ENCODE measurements at regions not wholly inside any gene's neighbourhood (a gene's known extent, or its start where the extent isn't known, plus 50 kb on each side); places are given as distances from the start of the nearest gene placed in this dataset.
"Not testable (repeated sequence)": the region's sequence is repeated elsewhere in the genome, so short reads cannot be mapped to it uniquely, and the experiment has no call there.

DNA sequence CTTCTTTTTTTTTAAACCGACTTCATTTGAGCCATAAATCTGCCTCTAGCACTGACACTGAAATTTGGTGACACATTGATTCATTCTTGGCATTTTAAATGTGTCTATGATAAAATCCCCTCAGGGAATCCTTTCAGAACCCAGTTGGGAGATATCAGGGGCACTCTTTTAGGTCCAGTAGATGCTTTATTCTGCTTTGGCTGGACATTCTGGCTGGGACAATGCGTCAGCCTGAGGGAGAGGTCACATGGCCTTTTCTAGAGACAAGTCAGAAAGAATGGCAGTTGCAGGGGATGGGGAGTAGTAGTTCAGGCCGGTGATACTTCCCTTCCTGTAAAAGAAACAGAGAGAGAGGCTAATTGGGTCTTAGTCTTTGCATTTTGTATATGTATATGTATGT is 63.1 kb downstream of the TRIM43 start:
- not testable (repeated sequence) for H3K9me3 ChIP-seq (ENCODE audit: control insufficient read depth, insufficient read depth, low read length); H3K4me1 ChIP-seq (ENCODE audit: control insufficient read depth, insufficient read depth, low read length); H3K9ac ChIP-seq (ENCODE audit: low read depth, low read length); H3K4me3 ChIP-seq (ENCODE audit: low read depth, low read length); H3K36me3 ChIP-seq (ENCODE audit: control insufficient read depth, insufficient read depth, low read length); H3K27me3 ChIP-seq (ENCODE audit: control insufficient read depth, insufficient read depth, low read length); H3K27ac ChIP-seq (ENCODE audit: low read depth, low read length)

DNA sequence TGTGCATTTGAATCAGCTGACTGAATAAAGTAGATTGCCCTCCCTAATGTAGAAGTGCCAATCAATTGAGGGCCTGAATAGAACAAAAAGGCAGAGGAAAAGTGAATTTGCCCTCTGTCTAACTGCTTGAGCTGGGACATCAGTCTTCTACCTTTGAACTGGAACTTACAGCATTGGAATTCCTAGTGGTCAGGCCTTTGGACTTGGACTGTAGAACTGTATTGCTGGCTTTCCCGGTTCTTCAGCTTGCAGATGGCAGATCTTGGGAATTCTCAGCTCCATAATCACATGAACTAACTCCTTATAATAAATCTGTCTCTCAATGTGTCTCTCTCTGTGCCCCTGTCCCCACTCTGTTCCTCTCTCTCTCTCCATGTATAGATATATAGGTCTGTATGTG is 64.8 kb downstream of the TRIM43 start:
- H3K9ac ChIP-seq (ENCODE audit: low read depth, low read length); H3K27me3 ChIP-seq (ENCODE audit: control insufficient read depth, insufficient read depth, low read length); H3K4me1 ChIP-seq (ENCODE audit: control insufficient read depth, insufficient read depth, low read length); H3K4me3 ChIP-seq (ENCODE audit: low read depth, low read length); H3K9me3 ChIP-seq (ENCODE audit: control insufficient read depth, insufficient read depth, low read length); H3K27ac ChIP-seq (ENCODE audit: low read depth, low read length); H3K36me3 ChIP-seq (ENCODE audit: control insufficient read depth, insufficient read depth, low read length): not testable (repeated sequence)

DNA sequence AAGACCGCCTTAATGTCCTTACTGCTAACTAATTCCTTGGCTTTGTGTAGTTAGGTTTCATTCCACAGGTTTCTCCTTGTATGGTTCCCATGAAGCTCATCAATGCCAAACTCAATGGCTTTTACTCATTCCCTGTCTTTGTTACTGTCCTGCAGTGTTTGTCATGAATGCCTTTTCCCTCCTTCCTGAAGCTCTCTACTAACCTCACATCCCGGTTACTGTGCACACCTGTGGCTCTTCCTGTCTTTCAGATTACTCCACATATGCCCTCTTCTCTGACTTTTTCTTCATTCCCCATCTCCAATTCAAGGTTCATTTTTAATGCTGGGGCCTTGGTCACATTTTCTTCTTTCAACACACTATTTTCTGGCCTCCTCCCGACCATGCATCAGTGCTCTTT is 66.1 kb downstream of the TRIM43 start:
- not testable (repeated sequence) for H3K9ac ChIP-seq (ENCODE audit: low read depth, low read length); H3K4me3 ChIP-seq (ENCODE audit: low read depth, low read length); H3K27ac ChIP-seq (ENCODE audit: low read depth, low read length); H3K9me3 ChIP-seq (ENCODE audit: control insufficient read depth, insufficient read depth, low read length); H3K4me1 ChIP-seq (ENCODE audit: control insufficient read depth, insufficient read depth, low read length); H3K27me3 ChIP-seq (ENCODE audit: control insufficient read depth, insufficient read depth, low read length); H3K36me3 ChIP-seq (ENCODE audit: control insufficient read depth, insufficient read depth, low read length)

DNA sequence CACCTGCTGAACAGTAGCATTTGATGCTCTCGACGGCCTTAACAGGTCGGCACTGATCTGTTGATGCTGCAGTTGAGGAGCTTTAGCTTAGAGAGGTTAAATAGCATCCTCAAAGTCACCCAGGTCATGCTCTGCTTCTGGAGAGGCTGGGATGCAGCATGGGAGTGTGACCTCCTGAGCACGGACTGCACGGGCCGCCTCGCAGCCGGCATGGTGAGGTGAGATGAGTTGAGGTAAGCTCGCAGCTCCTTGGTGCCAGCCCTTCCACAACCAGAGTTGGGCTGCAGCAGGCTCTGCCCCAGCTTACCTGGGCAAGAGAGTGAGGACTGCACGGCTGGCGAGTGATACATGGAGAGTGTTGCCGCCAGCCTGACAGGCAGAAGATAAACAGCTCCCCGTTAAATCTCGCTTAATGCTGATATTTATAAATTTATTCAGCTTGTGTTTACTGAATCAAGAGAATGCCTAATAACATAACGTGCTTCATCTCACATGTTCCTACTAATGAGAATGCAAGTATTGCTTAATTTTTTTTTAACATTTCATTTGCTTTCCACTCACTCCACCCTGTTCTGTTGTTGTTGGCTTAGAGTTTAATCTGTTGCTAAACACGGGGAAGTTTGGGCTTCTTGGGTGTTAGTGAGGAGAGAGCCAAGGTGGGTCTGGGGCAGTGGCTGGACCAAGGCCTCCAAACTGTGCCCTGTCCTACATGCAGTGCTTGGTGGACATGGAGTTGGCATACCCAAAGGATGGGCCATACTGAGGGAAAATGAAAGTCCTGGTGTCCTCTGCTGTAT is 69.2 kb downstream of the TRIM43 start:
- H3K4me3 ChIP-seq (ENCODE audit: low read depth, low read length); H3K9me3 ChIP-seq (ENCODE audit: control insufficient read depth, insufficient read depth, low read length); H3K4me1 ChIP-seq (ENCODE audit: control insufficient read depth, insufficient read depth, low read length); H3K36me3 ChIP-seq (ENCODE audit: control insufficient read depth, insufficient read depth, low read length); H3K27ac ChIP-seq (ENCODE audit: low read depth, low read length); H3K9ac ChIP-seq (ENCODE audit: low read depth, low read length); H3K27me3 ChIP-seq (ENCODE audit: control insufficient read depth, insufficient read depth, low read length): not testable (repeated sequence)

DNA sequence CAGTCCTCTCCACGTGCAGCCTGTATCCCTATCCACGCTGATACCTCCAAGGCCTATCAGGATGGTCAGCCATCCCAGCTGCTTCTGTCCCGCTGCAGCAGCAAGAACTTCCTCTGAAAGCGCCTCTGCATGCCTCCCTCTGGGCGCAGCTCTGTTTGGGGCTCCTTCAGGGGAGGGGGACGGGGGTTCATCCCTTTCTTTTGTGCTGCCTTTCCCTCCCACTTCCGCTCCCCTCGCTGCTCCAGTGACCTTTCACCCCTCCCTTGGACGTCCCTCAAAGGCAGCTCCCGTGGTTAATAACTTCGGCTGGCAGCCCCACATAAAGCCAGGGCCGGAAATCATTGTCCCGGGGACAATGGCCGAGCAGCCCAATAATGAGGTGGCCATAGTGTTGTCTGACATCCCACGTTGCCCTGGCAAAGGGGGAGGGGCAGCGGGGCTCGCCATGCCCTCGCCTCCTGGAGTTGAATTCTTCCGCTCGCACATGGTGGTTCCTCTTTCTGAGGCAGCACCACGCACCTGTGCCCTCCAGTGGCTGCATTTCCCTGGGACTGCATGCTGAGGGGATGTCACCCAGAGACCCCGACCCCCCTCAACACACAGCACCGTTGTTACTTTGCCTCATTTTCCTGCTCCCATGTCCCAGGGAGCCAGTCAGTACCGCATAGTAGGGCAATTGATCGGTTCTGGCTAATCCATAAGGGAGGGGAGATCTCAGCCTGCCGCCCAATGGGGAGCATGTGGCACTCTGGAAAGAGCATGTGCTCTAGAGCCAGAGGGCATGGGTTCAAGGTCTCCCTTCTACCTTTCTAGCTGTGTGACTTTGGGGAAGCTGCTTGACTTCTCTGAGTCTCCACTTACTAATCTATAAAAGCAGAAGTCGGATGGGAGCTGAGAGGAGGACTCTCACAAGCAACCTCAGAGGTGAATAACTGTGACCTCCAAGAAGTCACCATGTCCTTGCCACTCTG is 72.0 kb downstream of the TRIM43 start:
- H3K27ac ChIP-seq (ENCODE audit: low read depth, low read length); H3K36me3 ChIP-seq (ENCODE audit: control insufficient read depth, insufficient read depth, low read length); H3K4me1 ChIP-seq (ENCODE audit: control insufficient read depth, insufficient read depth, low read length); H3K27me3 ChIP-seq (ENCODE audit: control insufficient read depth, insufficient read depth, low read length); H3K4me3 ChIP-seq (ENCODE audit: low read depth, low read length); H3K9me3 ChIP-seq (ENCODE audit: control insufficient read depth, insufficient read depth, low read length); H3K9ac ChIP-seq (ENCODE audit: low read depth, low read length): not testable (repeated sequence)

DNA sequence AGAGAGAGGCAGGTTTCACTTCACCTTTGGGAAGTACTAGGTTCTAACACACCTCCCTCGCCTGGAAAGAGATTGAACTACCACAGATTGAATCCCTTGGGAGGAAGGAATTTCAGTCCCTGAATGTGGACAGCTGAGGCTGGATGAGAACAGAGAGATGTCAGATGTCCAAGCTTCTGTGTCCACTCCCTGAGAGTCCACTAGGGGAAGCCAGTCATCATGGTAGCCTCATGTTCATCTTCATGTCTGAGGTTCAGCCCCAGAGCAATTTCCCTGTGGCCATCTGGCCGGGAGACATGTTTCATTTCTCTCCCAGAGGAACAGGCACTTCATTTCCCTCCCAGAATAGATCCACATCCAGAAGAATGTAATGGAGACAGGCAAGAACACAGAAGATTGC is 74.8 kb downstream of the TRIM43 start:
- H3K9ac ChIP-seq (ENCODE audit: low read depth, low read length), result not testable (repeated sequence)

DNA sequence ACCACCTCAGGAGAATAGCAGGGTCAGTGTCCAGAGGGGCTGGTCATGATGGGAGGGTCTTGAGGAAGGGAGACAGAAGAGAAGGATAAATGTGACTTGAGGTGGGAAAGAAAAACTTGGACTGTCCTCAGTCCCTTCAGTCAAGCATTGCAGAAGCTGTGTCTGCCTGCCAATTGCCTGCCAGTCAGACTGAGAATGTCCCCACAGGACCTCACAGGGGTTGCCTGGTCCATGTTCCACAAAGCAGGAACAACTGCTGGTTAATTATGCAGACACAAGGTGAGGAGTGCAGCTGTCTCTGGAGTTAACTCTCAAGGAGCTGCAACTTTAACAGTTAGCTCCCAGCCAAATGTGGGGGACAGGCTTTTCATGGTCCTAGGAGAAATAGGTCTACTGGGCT is 75.7 kb downstream of the TRIM43 start:
- Histone ChIP-seq H3K9me3 (ENCODE audit: control insufficient read depth, insufficient read depth, low read length) (no peaks in the 10 kb centered on the region), H3K9ac (ENCODE audit: low read depth, low read length) (no peak overlapping the region), H3K4me1 (ENCODE audit: control insufficient read depth, insufficient read depth, low read length) (no peaks in the 10 kb centered on the region), H3K36me3 (ENCODE audit: control insufficient read depth, insufficient read depth, low read length) (no peaks in the 10 kb centered on the region), H3K4me3 (ENCODE audit: low read depth, low read length) (no peak overlapping the region), H3K27ac (ENCODE audit: low read depth, low read length) (no peak overlapping the region), H3K27me3 (ENCODE audit: control insufficient read depth, insufficient read depth, low read length) (no peaks in the 10 kb centered on the region)

More for the DNA sequence above, 74.8 kb downstream of the TRIM43 start:
- H3K4me3 ChIP-seq (ENCODE audit: low read depth, low read length); H3K9me3 ChIP-seq (ENCODE audit: control insufficient read depth, insufficient read depth, low read length); H3K4me1 ChIP-seq (ENCODE audit: control insufficient read depth, insufficient read depth, low read length); H3K27me3 ChIP-seq (ENCODE audit: control insufficient read depth, insufficient read depth, low read length); H3K27ac ChIP-seq (ENCODE audit: low read depth, low read length); H3K36me3 ChIP-seq (ENCODE audit: control insufficient read depth, insufficient read depth, low read length): not testable (repeated sequence)

DNA sequence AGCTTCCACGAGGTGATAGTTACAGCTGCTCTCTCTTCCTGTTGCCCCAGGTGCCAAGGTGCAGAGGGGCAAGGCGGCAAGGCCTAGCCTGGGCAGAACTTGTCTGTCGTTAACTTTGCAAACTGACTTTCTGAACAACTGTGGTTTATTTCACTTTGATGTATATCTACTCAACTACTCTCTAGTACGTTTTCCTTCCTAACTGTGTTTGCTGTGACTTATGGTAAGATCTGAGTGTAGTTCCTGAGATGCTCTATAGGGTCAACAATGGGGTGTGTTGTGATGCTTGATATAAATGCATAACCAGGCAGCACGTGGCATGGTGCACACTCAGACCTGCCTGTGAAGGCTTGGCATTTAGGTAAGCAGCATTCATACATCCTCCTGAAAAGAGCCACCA is 77.1 kb downstream of the TRIM43 start:
- H3K27me3 ChIP-seq (ENCODE audit: control insufficient read depth, insufficient read depth, low read length); H3K36me3 ChIP-seq (ENCODE audit: control insufficient read depth, insufficient read depth, low read length); H3K27ac ChIP-seq (ENCODE audit: low read depth, low read length); H3K4me3 ChIP-seq (ENCODE audit: low read depth, low read length); H3K9ac ChIP-seq (ENCODE audit: low read depth, low read length); H3K4me1 ChIP-seq (ENCODE audit: control insufficient read depth, insufficient read depth, low read length); H3K9me3 ChIP-seq (ENCODE audit: control insufficient read depth, insufficient read depth, low read length): not testable (repeated sequence)

DNA sequence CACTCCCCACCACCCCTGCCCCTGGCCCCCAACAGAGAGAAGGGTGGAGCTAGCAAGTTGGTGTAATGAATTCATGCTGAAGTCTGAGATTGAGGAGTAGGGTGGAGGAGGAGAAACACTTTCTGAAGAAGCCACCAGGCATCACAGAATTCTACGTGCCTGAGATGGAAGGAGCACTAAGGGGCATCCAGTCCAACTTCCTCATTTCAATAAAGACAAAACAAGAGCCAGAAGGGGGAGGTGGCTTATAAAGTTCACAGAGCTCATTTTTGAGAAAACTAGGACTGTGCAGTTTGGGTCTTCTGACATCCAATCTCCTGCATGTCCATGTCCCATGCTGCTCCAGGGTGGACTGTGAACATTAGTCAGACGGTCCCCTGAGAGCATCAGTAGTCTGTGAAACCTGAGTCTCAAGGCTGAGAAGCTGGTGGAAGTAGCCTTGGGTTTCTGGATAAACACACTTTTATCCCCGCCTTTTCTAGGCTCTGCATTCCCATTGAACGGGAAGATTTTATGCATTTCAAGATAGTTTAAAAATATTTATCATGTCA is 77.7 kb downstream of the TRIM43 start:
- Histone ChIP-seq H3K27ac (ENCODE audit: low read depth, low read length) (no peak overlapping the region), H3K27me3 (ENCODE audit: control insufficient read depth, insufficient read depth, low read length) (no peaks in the 10 kb centered on the region; the same call in 1 of the 2 replicates), H3K9ac (ENCODE audit: low read depth, low read length) (no peak overlapping the region), H3K9me3 (ENCODE audit: control insufficient read depth, insufficient read depth, low read length) (no peaks in the 10 kb centered on the region), H3K4me3 (ENCODE audit: low read depth, low read length) (no peak overlapping the region), H3K4me1 (ENCODE audit: control insufficient read depth, insufficient read depth, low read length) (no peaks in the 10 kb centered on the region), H3K36me3 (ENCODE audit: control insufficient read depth, insufficient read depth, low read length) (no peaks in the 10 kb centered on the region)

DNA sequence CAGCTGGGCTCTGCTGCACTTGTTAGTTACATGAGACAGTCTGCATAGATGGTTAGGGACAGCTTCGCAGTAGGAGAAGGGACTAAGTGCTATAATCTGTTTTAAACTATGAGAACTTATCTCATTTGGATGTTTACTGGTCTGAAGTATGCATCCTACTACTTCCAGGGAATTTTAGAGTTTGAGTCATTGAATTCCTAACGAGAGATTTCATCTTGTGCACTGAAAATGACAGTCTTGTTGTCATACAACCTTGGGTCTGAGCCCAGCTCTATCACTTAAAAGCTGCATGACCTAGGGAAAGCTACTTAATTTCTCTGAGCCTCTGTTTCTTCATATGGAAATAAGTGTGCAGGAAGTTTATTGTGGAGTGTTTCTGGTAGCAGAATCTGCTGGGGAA is 78.4 kb downstream of the TRIM43 start:
- H3K9me3 ChIP-seq (ENCODE audit: control insufficient read depth, insufficient read depth, low read length), result no peaks in the 10 kb centered on the region
- H3K27ac ChIP-seq (ENCODE audit: low read depth, low read length), result no peak overlapping the region
- no peaks in the 10 kb centered on the region for H3K36me3 ChIP-seq (ENCODE audit: control insufficient read depth, insufficient read depth, low read length)
- no peaks in the 10 kb centered on the region for H3K4me1 ChIP-seq (ENCODE audit: control insufficient read depth, insufficient read depth, low read length)
- no peaks in the 10 kb centered on the region; the same call in 1 of the 2 replicates for H3K27me3 ChIP-seq (ENCODE audit: control insufficient read depth, insufficient read depth, low read length)
- H3K4me3 ChIP-seq (ENCODE audit: low read depth, low read length), result no peak overlapping the region
- H3K9ac ChIP-seq (ENCODE audit: low read depth, low read length), result no peak overlapping the region

DNA sequence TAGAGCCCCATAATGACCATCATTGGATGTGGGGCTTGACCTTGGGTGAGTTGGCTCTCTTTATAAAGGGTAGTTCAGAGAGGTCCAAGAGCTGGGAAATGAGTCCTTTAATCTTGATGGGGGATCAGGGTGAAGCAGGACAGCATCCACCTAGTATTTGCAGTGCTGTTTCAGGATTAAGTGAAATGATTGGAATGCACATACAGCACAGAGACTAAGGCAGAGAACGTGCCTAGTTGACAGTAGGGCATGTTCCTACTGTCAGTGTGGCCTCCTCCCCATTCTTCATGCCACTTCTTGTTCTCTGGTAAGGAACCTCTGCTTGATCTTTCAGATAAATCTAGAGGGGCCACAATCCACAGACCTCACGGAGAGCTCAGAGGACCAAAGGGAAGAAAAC is 78.9 kb downstream of the TRIM43 start:
- H3K9me3 ChIP-seq (ENCODE audit: control insufficient read depth, insufficient read depth, low read length), result no peaks in the 10 kb centered on the region
- H3K9ac ChIP-seq (ENCODE audit: low read depth, low read length), result no peak overlapping the region
- peaks cover 4% of the 10 kb centered on the region; the same call in 1 of the 2 replicates for H3K27me3 ChIP-seq (ENCODE audit: control insufficient read depth, insufficient read depth, low read length)
- H3K36me3 ChIP-seq (ENCODE audit: control insufficient read depth, insufficient read depth, low read length), result no peaks in the 10 kb centered on the region
- no peaks in the 10 kb centered on the region for H3K4me1 ChIP-seq (ENCODE audit: control insufficient read depth, insufficient read depth, low read length)
- no peak overlapping the region for H3K27ac ChIP-seq (ENCODE audit: low read depth, low read length)
- no peak overlapping the region for H3K4me3 ChIP-seq (ENCODE audit: low read depth, low read length)

Data from HUES48 (cell line).